ENCODE measurements at regions not wholly inside any gene's neighbourhood (a gene's known extent, or its start where the extent isn't known, plus 50 kb on each side); places are given as distances from the start of the nearest gene placed in this dataset.

GRCh38 chr18:72940986-72941385 lies 73.2 kb upstream of the NETO1 start:
- DNase-seq (ENCODE audit: low spot score) = no peak
- Histone ChIP-seq H3K27ac (ENCODE audit: low read depth in 1 of 2, low read length in 2 of 2) (no peak overlapping the region), H3K36me3 (ENCODE audit: control insufficient read depth in 4 of 4, insufficient read depth in 3 of 4, low read depth in 1 of 4, low read length in 3 of 4) (no peaks in the 10 kb centered on the region), H3K4me3 (ENCODE audit: low read depth in 1 of 3, low read length in 3 of 3) (no peak overlapping the region), H3K4me1 (ENCODE audit: control insufficient read depth in 4 of 4, insufficient read depth in 4 of 4, low read length in 3 of 4) (no peaks in the 10 kb centered on the region), H3K9me3 (ENCODE audit: control insufficient read depth in 4 of 4, low read length in 3 of 4) (no peaks in the 10 kb centered on the region), H3K27me3 (ENCODE audit: control insufficient read depth in 4 of 4, insufficient read depth in 4 of 4, low read length in 3 of 4) (peaks cover 0 to 3% (median 0%) of the 10 kb centered on the region in 4 donors), H3K9ac (ENCODE audit: low read depth in 1 of 2, low read length in 2 of 2) (no peak overlapping the region)
- no peak for TF ChIP-seq GABPA (IDR thresholded peaks at IDR 0.05 in 1 of 2, conservative IDR thresholded peaks at IDR 0.05 in 1 of 2)
- TF ChIP-seq, protein P1, sequence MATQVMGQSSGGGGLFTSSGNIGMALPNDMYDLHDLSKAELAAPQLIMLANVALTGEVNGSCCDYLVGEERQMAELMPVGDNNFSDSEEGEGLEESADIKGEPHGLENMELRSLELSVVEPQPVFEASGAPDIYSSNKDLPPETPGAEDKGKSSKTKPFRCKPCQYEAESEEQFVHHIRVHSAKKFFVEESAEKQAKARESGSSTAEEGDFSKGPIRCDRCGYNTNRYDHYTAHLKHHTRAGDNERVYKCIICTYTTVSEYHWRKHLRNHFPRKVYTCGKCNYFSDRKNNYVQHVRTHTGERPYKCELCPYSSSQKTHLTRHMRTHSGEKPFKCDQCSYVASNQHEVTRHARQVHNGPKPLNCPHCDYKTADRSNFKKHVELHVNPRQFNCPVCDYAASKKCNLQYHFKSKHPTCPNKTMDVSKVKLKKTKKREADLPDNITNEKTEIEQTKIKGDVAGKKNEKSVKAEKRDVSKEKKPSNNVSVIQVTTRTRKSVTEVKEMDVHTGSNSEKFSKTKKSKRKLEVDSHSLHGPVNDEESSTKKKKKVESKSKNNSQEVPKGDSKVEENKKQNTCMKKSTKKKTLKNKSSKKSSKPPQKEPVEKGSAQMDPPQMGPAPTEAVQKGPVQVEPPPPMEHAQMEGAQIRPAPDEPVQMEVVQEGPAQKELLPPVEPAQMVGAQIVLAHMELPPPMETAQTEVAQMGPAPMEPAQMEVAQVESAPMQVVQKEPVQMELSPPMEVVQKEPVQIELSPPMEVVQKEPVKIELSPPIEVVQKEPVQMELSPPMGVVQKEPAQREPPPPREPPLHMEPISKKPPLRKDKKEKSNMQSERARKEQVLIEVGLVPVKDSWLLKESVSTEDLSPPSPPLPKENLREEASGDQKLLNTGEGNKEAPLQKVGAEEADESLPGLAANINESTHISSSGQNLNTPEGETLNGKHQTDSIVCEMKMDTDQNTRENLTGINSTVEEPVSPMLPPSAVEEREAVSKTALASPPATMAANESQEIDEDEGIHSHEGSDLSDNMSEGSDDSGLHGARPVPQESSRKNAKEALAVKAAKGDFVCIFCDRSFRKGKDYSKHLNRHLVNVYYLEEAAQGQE (IDR thresholded peaks at IDR 0.05) = no peak
- no peak for TF ChIP-seq FOXA2 (IDR thresholded peaks at IDR 0.05)
- no peak for TF ChIP-seq SP1 (IDR thresholded peaks at IDR 0.05)
- TF ChIP-seq TAF1 (conservative IDR thresholded peaks at IDR 0.05) = no peak
- no peak for TF ChIP-seq RXRA (IDR thresholded peaks at IDR 0.05)
- no peak for TF ChIP-seq MAX (IDR thresholded peaks at IDR 0.05)
- no peak for TF ChIP-seq HNF4A (conservative IDR thresholded peaks at IDR 0.05)
- TF ChIP-seq CTCF (IDR thresholded peaks at IDR 0.05; ENCODE audit: low read depth, low read length, missing input control) = no peak
- no peak for TF ChIP-seq RAD21 (IDR thresholded peaks at IDR 0.05)
- TF ChIP-seq HNF4G (IDR thresholded peaks at IDR 0.05) = no peak
- no peak for TF ChIP-seq NR2F2 (IDR thresholded peaks at IDR 0.05)
- WGBS = 76% methylated on average over 4 of the region's 4 CpGs

DNA sequence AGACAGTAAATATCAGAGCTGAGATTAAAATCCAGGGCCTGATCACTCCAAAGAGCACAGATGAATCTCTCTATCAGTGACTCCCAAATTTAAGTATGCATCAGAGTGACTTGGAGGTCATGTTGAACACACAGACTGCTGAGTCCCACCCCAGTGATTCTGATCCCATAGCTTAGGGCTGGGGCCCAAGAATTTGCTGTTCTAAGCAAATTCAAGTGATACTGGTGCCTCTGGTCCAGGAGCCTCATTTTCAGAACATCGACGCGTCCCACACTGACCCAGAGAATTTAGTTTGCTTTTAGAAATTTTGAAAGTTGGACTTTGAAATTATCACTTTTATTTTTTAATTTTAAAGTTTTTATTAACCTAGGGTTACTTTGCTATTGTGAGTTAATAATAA lies 72.7 kb upstream of the NETO1 start:
- Histone ChIP-seq H3K36me3 (ENCODE audit: control insufficient read depth in 4 of 4, insufficient read depth in 3 of 4, low read depth in 1 of 4, low read length in 3 of 4) (no peaks in the 10 kb centered on the region), H3K4me1 (ENCODE audit: control insufficient read depth in 4 of 4, insufficient read depth in 4 of 4, low read length in 3 of 4) (no peaks in the 10 kb centered on the region), H3K9me3 (ENCODE audit: control insufficient read depth in 4 of 4, low read length in 3 of 4) (no peaks in the 10 kb centered on the region), H3K27ac (ENCODE audit: low read depth in 1 of 2, low read length in 2 of 2) (no peak overlapping the region), H3K4me3 (ENCODE audit: low read depth in 1 of 3, low read length in 3 of 3) (no peak overlapping the region), H3K9ac (ENCODE audit: low read depth in 1 of 2, low read length in 2 of 2) (no peak overlapping the region), H3K27me3 (ENCODE audit: control insufficient read depth in 4 of 4, insufficient read depth in 4 of 4, low read length in 3 of 4) (peaks cover 0 to 1% (median 0%) of the 10 kb centered on the region in 4 donors)
- 75% methylated on average over 3 of the region's 3 CpGs for WGBS
- TF ChIP-seq MAX (IDR thresholded peaks at IDR 0.05) (no peak), EGR1 (IDR thresholded peaks at IDR 0.05; ENCODE audit: low read depth in 2 of 2) (no peak), SP1 (IDR thresholded peaks at IDR 0.05) (no peak), FOXA2 (IDR thresholded peaks at IDR 0.05) (no peak), ATF3 (IDR thresholded peaks at IDR 0.05) (no peak), RAD21 (IDR thresholded peaks at IDR 0.05) (no peak)
- TF ChIP-seq, protein P1 (IDR thresholded peaks at IDR 0.05) = no peak
- DNase-seq (ENCODE audit: low spot score) = no peak

All from liver (tissue), 8 donors.